ENCODE measurements at regions not wholly inside any gene's neighbourhood (a gene's known extent, or its start where the extent isn't known, plus 50 kb on each side); places are given as distances from the start of the nearest gene placed in this dataset.

DNA sequence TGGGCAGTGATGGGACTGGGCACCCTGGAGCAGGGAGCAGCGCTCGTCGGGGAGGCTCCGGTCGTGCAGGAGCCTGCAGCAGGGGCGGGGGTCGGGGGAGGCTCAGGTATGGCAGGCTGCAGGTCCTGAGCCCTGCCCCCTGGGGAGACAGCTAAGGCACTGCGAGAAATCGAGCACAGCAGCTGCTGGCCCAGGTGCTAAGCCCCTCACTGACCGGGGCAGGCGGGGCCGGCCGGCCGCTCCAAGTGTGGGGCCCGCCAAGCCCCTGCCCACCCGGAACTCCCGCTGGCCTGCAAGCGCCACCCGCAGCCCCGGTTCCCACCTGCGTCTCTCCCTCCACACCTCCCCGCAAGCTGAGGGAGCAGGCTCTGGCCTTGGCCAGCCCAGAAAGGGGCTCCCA lies 326.8 kb upstream of the TMTC1 start:
- no peak overlapping the region for H3K27ac ChIP-seq
- no peaks in the 10 kb centered on the region for H3K27me3 ChIP-seq
- TF ChIP-seq, protein P1, sequence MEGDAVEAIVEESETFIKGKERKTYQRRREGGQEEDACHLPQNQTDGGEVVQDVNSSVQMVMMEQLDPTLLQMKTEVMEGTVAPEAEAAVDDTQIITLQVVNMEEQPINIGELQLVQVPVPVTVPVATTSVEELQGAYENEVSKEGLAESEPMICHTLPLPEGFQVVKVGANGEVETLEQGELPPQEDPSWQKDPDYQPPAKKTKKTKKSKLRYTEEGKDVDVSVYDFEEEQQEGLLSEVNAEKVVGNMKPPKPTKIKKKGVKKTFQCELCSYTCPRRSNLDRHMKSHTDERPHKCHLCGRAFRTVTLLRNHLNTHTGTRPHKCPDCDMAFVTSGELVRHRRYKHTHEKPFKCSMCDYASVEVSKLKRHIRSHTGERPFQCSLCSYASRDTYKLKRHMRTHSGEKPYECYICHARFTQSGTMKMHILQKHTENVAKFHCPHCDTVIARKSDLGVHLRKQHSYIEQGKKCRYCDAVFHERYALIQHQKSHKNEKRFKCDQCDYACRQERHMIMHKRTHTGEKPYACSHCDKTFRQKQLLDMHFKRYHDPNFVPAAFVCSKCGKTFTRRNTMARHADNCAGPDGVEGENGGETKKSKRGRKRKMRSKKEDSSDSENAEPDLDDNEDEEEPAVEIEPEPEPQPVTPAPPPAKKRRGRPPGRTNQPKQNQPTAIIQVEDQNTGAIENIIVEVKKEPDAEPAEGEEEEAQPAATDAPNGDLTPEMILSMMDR (IDR thresholded peaks at IDR 0.05 in 4 of 5, conservative IDR thresholded peaks at IDR 0.05 in 1 of 5), result no peak
- TF ChIP-seq POLR2A (IDR thresholded peaks at IDR 0.05), result no peak
- no peaks in the 10 kb centered on the region for H3K9me3 ChIP-seq
- in situ Hi-C loops (cut with MboI; ENCODE audit: low sequenced_read_pairs in 4 of 4), result no loop called here
- intact Hi-C loops (cut with DNase I; ENCODE audit: low total_unique reads), result no loop called here
- H3K4me3 ChIP-seq, result no peak overlapping the region
- H3K4me1 ChIP-seq, result no peaks in the 10 kb centered on the region
- ATAC-seq (no peak), DNase-seq (no peak)
- no peaks in the 10 kb centered on the region for H3K36me3 ChIP-seq

DNA sequence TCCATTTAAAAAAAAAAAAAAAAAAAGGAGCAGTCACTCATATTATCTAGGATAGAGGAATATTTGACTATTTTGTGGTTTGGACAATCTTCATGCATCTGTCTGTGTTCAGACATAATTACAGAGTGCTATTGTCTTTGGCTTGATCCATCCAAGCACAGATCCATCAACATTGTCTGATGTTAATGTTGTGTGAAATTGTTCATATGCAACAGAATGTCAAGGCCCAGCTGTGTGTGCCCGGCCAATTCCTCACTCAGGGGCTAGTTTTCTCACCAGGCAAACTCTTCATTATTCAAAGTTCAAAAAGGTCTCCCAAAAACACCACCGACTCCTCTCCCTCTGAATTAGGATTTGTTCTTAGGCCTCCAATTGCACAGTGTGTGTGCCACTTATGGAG lies 324.9 kb upstream of the TMTC1 start:
- H3K27me3 ChIP-seq, result no peaks in the 10 kb centered on the region
- no peaks in the 10 kb centered on the region for H3K9me3 ChIP-seq
- no peak overlapping the region for H3K4me3 ChIP-seq
- intact Hi-C loops (cut with DNase I; ENCODE audit: low total_unique reads) (no loop called here), in situ Hi-C loops (cut with MboI; ENCODE audit: low sequenced_read_pairs in 4 of 4) (no loop called here)
- no peaks in the 10 kb centered on the region for H3K4me1 ChIP-seq
- TF ChIP-seq, protein P1 (IDR thresholded peaks at IDR 0.05 in 4 of 5, conservative IDR thresholded peaks at IDR 0.05 in 1 of 5), result no peak
- ATAC-seq (no peak), DNase-seq (no peak)
- H3K36me3 ChIP-seq, result no peaks in the 10 kb centered on the region
- no peak overlapping the region for H3K27ac ChIP-seq

GRCh38 chr12:30106204-30106965 lies 322.6 kb upstream of the TMTC1 start:
- no peaks in the 10 kb centered on the region for H3K9me3 ChIP-seq
- DNase-seq (no peak), ATAC-seq (no peak)
- no peaks in the 10 kb centered on the region for H3K4me1 ChIP-seq
- in situ Hi-C loops (cut with MboI; ENCODE audit: low sequenced_read_pairs in 4 of 4) (no loop called here), intact Hi-C loops (cut with DNase I; ENCODE audit: low total_unique reads) (no loop called here)
- no peak overlapping the region for H3K27ac ChIP-seq
- no peaks in the 10 kb centered on the region for H3K27me3 ChIP-seq
- TF ChIP-seq POLR2A (IDR thresholded peaks at IDR 0.05), result no peak
- TF ChIP-seq, protein P1 (IDR thresholded peaks at IDR 0.05 in 4 of 5, conservative IDR thresholded peaks at IDR 0.05 in 1 of 5), result no peak
- H3K36me3 ChIP-seq, result no peaks in the 10 kb centered on the region
- no peak overlapping the region for H3K4me3 ChIP-seq

- intact Hi-C loops (cut with DNase I; ENCODE audit: low total_unique reads) (no loop called here), in situ Hi-C loops (cut with MboI; ENCODE audit: low sequenced_read_pairs in 4 of 4) (no loop called here)
- no peaks in the 10 kb centered on the region for H3K36me3 ChIP-seq
- ATAC-seq, result no peak
- no peak overlapping the region for H3K27ac ChIP-seq
- H3K27me3 ChIP-seq, result no peaks in the 10 kb centered on the region
- no peak for TF ChIP-seq POLR2A (IDR thresholded peaks at IDR 0.05)
- TF ChIP-seq, protein P1 (IDR thresholded peaks at IDR 0.05 in 4 of 5, conservative IDR thresholded peaks at IDR 0.05 in 1 of 5), result no peak
- no peak overlapping the region for H3K4me3 ChIP-seq
- H3K9me3 ChIP-seq, result no peaks in the 10 kb centered on the region
- H3K4me1 ChIP-seq, result no peaks in the 10 kb centered on the region
- DNase-seq, result no peak
Measured at GRCh38 chr12:30105505-30105904, 321.8 kb upstream of the TMTC1 start.

DNA sequence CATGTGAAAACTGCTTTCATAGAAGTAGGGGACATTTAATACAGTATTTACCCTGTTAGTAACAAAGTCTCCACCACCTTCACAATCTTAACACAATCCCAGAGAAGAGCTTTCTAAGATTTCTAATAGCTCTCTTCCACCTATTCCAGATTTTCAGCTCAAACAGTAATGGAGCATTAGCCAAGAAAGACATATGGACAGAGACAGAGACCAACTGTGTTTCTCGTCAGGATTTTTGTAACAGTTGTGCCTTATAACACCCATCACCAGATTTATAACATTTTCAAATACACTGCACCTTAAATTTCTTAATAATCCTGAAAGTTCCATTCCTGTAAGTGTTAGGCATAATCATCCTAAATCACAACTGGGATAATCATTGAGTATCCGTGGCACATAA lies 321.2 kb upstream of the TMTC1 start:
- no peak overlapping the region for H3K4me3 ChIP-seq
- in situ Hi-C loops (cut with MboI; ENCODE audit: low sequenced_read_pairs in 4 of 4), result no loop called here
- no peaks in the 10 kb centered on the region for H3K36me3 ChIP-seq
- TF ChIP-seq, protein P1 (IDR thresholded peaks at IDR 0.05 in 4 of 5, conservative IDR thresholded peaks at IDR 0.05 in 1 of 5), result no peak
- TF ChIP-seq POLR2A (IDR thresholded peaks at IDR 0.05), result no peak
- H3K4me1 ChIP-seq, result no peaks in the 10 kb centered on the region
- intact Hi-C loops (cut with DNase I; ENCODE audit: low total_unique reads), result no loop called here
- no peaks in the 10 kb centered on the region for H3K27me3 ChIP-seq
- no peak overlapping the region for H3K27ac ChIP-seq
- DNase-seq, result no peak
- ATAC-seq, result no peak
- H3K9me3 ChIP-seq, result no peaks in the 10 kb centered on the region
